Left forelimb (tissue), 1 donor: ENCODE measurements at regions not wholly inside any gene's neighbourhood (a gene's known extent, or its start where the extent isn't known, plus 50 kb on each side); places are given as distances from the start of the nearest gene placed in this dataset.

Experiments
- DNase-seq: peaks from one replicate; pipeline ENCODE4 v3.0.0-alpha.2; 2018; ENCODE audit warnings: low spot score

- DNase-seq: no peak
Measured at GRCh38 chr20:48358176-48359054, 469.4 kb downstream of the PREX1 start.

GRCh38 chr20:48357714-48358113, 470.1 kb downstream of the PREX1 start:
- no peak for DNase-seq

DNA sequence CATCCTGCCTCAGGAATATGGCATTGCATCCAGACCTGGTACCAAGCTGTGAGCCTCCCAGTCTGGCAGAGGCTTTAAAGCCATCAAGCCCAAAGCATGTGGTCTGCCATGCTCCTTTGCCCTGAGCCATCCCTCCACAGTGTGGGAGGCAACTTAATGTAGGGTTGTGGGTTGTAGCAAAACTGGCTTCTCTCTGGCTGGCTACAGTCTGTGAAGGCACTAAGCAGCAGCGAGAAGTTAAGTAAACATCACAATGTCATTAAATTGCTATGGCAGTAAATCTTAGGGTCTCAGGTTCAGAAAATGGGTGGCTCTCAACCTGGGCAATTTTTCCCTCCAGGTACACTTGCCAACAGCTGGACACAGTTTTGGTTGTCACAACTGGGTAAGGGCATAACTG, 472.9 kb downstream of the PREX1 start:
- no peak for DNase-seq

DNA sequence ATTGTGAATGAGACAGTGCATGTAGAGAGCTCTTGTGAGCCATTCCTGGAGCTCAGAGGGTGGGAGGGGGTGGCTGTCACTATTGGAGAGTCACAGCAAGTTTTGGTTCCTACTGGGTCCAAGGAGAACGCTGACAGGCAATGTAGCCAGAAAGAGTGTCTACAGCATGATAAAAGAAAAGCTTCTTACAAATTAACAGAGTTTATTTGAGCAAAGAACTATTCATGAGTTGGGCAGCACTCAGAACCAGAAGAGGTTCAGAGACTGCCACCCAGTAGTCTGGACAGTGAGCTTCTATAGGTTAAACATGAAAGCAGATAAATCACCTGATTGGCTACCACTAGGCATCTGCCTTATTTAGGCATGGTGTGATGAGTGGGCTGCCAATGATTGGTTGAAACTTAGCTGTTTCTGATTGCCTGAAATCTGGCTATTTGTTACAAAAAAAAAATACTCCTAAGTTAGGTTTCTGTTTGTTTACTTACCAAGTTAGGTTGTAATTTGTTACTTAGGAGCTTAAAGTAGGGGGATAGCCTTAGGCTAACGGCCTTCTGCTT, 473.4 kb downstream of the PREX1 start:
- no peak for DNase-seq

- no peak for DNase-seq
Measured at GRCh38 chr20:48352628-48353027, 475.2 kb downstream of the PREX1 start.

DNA sequence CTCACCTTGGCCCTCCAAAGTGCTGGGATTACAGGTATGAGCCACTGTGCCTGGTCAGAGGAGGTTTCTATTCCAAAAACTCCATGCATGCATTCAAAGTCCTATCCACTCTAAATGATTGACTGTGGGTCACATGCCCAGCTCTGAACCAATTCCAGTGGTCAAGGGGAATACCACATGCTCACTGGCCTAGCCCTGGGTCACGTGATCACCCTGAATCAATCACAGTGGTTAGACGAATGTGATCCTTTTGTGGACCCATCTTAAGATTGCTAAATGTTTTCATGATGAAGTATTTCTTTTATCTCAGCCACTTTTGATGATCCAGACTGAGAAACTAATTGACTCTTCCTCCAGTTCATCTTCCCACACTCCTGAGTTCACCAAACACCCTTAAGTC, 475.8 kb downstream of the PREX1 start:
- DNase-seq: no peak

- no peak for DNase-seq
Measured at GRCh38 chr20:48350313-48350988, 477.3 kb downstream of the PREX1 start.

DNA sequence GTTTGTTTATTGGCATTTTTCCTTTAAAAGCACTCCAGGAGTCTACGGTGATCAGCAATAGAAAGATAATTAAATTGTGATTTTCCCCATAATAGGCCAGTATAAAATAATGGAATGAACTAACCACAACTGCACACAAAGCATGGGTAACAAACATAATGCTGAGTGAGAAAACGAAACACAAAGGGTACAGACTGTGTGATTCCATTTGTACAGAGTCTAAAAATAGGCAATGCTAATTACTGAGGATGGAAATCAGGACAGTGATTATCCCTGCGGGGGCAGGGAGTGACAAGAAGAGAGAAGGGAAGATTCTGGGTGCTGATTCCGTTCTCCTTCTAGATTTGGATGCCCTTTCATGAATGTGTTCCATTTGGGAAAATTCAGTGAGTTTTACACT, 478.1 kb downstream of the PREX1 start:
- no peak for DNase-seq

GRCh38 chr20:48348022-48348421, 479.8 kb downstream of the PREX1 start:
- DNase-seq: no peak

DNA sequence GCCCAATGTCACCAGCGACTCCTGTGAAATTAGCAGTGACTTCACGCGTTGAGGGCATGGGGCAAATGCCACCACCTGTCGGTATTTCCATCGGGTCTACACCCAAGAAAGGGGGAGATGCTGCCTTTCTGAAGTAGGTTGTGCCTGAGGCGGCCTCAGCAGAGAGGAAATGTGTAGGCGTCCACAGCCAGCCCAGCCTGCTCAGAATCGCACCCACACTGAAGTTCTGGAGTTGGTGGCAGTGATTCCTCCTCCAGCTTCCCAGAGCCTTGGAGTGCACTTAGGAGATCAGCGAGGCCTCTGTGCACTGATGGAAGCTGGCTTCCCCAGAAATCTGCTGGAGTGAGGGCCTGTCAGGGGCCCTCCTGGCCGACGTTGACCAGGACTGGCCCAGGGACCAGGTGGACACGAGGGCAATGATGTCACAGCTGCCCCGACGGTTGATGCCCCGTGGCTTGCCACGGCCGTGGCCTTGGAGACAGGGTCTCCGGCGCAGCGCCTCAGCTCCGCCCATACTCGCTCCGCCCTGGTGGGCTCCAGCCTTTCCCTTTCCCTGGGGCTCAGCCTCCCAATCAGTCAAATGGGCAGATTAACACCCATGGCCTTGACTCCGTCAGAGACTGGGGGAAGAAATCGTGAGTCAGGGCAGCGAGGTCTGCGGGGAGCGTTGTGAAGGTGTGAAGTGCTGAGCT, 484.8 kb downstream of the PREX1 start:
- no peak for DNase-seq

- no peak for DNase-seq
Measured at GRCh38 chr20:48340883-48341281, 486.9 kb downstream of the PREX1 start.

DNA sequence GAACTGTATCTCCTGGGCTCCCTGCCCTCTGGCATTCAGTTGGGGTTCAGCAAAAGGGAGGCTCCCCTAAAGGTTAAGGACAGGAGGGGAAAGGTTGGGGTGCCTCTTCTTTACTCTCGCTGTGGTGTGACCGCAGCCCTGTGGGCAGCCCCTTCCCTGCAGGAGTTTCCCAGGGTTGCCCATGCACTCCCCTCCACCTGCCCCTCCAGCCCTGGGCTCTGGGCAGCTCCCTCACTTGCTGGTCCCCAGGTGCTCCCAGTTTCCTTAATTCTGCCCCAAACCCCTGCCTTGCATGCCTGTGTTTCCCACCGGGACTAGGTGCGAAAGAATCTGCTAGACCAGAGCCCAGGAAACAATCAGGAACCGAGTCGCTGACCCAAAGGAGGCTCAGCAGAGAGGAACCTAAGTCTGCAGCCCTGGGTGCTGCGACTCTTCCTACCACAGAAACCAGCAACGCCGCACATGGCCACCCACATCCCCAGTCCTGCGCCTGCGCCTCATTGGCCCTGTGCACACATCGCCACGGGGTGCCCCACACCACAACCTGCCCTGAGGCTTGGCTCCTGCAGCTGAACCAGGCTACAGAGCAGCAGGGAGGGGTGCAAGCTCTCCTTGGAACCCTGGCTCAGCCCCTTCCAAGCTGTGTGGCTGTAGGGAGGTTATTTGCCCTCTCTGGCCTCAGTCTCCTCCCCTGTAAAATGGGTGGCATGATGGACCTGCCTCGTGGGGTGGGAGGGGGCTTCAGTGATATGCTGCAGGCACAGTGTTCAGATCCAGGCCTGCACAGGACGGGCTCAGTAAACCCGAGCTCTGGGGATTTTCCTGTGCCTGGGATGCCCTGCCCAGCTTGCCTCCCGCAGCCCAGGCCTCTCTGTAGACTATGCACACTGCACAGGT, 487.6 kb downstream of the PREX1 start:
- no peak for DNase-seq

- no peak for DNase-seq
Measured at GRCh38 chr20:48339190-48339985, 488.4 kb downstream of the PREX1 start.

GRCh38 chr20:48338717-48339116, 489.1 kb downstream of the PREX1 start:
- DNase-seq: no peak

- DNase-seq: no peak
Measured at GRCh38 chr20:48336597-48336996, 491.2 kb downstream of the PREX1 start.

DNA sequence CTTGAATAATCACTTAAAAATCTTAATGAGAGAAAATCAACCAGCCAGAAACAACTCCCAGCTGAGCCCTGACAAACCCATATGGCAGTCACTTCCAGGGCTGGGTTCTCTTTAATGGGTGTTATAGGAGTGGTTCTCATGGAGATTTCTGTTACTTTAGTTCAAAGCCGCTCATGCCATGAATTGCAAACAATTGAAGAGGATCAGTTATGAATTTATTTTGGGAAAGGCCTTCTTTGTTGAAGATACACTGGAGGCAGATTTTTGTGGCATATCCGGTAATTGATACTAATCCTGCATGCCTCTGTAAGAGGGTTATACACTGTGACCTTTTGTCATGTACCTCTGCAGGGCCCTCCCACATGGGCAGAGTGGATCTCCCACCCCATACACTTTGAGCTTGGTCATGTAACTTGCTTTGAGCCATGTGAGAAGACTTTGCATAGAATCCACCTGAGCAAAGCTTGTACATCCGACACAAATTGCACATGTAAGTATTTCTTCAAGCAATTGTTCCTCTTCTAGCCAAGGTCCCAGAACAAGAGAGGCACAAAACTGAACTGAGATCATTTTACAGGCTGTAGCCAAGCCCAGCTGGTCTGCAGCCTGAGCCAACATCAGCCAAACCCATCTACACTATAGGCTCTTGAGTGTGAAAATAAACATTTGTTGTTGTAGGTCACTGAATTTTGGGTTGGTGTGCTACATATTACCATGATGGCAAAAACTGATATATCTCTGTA, 492.3 kb downstream of the PREX1 start:
- DNase-seq: no peak

DNA sequence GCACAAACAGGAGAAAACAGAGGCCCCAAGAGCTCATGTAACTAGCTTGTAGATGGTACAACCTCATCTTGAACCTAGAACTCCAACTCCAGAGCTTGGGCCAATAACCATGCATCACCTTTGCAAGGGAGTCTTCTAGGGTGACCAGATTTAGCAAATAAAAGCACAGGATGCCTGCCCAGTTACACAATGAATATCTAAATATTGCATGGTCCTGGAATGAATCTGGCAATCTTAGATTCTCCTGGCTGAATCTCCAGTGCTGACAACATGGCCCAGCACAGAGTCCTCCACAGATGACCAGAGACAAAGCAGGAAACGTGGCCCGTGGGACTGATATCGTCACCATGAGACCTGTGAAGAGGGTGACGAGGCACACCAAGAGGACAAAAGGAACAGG, 494.1 kb downstream of the PREX1 start:
- DNase-seq: no peak

GRCh38 chr20:48332555-48332954, 495.2 kb downstream of the PREX1 start:
- DNase-seq: no peak

DNA sequence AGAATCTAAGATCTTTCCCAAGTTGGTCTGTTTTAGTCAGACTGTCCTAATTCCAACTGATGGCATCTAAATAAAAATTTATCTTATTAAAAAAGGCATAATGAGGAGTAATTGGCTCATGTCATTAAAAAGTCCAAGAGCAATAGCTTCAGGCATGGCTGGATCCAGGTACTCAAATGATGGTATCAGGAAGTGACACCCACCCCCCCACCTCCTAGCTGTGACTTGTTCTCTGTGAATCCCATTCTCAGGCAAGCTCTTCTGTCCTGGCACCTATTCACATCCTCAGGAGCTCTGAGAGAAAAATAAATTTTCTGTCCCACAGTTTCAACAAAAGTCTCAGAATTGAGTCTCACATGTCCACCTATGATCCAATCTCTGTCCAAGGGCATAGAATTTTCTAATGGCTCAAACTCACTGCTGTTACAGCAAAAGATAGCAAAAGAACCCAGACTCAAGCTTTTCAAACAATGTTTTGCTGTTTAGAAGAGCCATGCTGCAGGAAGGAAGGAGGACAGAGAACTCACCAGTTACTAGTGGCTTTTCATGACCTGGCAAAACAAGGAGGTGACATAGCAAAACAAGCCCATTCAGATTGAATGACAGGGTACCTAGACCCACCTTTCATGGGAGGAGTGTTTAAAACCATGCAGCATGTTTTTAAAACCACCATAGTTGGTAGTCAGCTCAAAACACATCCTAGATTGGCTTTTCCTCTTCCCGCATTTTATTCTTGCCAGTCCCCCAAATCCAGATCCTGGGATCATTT, 496.1 kb downstream of the PREX1 start:
- no peak for DNase-seq
